CD1c-positive myeloid dendritic cell (primary cell): ENCODE measurements at regions not wholly inside any gene's neighbourhood (a gene's known extent, or its start where the extent isn't known, plus 50 kb on each side); places are given as distances from the start of the nearest gene placed in this dataset.

ENCODE experiments used
- DNase-seq: peaks from one replicate; pipeline ENCODE4 v3.0.0-alpha.2; 2016; ENCODE audit errors: extremely low spot score

DNA sequence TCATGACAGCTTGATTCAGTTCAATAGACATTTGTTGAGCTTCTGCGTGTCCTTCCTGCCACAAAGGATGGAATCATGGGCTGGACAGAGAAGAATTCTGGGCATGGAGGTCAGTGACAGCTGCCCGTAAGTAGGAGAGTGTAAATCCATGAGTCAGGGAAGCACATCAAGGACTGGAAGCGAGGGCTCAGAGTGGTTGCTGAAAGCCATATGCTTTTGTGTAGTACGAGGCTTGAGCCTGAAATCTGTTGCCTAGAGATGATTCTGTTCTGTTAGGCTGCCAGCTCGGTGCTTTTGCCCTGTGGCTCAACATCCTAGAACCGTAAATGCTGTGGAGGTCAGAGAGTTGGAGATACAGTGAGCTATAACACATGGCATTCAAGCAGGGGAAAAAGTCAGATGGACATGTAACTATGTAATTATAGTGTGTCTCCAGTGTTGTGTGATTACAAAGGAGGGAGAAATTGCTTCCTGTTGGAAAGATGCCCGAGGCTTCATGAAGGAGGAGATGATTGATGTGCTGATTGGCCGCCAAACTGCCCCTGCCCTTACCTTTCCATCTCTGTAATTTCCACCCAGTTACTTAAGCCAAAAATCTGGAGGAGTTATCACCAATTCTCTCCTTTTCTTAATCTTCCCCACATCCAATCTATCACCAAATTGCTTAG, 92.8 kb upstream of the CACNA1E start:
- no peak for DNase-seq

DNA sequence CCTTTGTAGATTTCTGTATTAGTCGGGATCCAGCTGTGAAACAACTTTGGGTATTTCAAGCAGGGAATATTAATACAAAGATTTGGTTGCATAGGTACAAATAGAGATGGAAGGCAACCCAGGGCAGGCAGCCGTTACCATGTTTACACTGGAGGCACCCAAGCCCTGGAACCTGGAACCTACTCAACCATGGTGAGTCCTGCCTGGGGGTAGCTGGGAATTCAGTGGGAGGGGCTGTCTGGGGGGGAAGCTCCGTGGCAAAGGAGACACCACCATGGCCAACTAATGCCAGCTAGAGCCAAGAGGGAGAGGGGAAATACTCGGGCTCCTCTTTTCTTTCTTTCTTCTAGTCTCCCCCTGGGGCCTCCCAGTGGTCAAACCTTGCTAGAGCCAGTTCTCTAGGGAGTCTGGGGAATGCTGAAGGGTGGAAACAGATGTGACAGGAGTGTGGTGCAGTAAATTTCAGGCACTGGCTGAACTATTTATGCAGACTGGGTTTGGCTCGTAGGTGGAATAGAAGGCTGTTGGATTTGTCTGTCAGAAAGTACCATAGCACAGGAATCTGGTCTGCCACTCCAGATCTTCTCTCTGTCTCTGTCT, 91.9 kb upstream of the CACNA1E start:
- DNase-seq: no peak

DNA sequence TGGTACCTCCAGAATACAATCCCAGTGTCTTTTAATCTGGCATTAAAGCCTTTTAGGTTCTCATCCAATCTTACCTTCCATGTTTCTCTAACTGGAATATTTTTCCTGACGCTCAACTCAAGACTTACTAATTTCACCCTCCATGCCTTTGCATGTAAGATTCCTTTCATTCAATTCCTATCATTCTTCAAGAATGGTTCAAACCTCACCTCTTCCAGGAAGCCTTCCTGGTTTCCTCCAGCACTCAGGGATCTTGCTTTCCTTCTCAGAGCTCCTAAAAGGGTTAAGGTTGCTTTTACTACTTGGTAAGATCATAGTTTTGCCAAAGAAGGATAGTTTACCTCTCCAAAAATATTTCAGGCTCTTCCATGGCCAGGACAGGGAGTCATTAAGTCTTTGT, 91.2 kb upstream of the CACNA1E start:
- DNase-seq: no peak

DNA sequence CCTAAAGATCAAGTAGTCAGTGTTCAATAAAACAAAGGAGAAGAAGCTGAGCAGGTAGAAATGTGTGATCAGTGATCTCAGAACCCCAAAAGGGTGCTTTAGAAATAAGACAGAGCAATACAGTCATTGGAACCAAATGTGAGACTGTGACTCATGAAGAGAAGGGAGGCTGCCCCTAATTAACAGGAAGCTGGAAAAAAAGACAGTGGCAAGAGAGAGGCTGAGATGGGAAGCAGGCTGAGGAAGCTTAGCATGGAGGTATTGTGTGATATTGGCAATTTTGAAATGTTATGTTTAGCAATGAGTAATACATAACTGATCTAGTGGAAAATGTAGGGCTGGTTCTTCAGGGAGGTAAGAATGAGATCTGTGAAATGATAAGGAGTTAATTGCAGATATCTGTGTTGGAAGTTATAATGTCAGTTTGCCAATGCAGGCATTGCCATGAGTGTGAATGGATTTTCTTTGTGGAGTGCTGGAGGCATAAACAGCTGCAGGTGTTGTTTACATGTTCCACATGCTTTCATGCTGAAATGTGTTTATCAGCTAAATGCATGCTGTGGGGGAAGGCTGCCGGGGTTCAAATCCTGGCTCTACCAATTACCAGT, 90.6 kb upstream of the CACNA1E start:
- no peak for DNase-seq

DNA sequence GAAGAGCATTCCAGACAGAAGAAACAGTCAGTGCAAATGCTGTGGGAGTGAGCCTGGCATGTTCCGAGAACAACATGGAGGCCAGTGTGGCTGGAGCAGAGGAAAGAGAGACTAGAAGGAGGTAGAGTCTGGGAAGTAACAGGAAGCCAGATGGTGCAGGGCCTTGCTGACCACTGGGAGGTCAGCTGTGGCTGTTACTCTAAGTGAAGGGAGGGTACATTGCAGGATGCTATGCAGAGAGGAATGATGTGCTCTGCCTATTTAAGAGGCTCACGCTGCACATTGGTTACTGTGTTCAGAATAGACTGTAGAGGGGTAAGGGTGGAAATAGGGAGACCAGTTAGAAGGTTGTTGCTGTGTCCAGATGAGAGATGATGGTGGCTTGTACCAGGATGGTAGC, 88.6 kb upstream of the CACNA1E start:
- DNase-seq: no peak

- DNase-seq: no peak
These were observed 87.1 kb upstream of the CACNA1E start for GRCh38 chr1:181396171-181396670.

- DNase-seq: no peak
These were observed 86.5 kb upstream of the CACNA1E start for GRCh38 chr1:181396811-181397210.

DNA sequence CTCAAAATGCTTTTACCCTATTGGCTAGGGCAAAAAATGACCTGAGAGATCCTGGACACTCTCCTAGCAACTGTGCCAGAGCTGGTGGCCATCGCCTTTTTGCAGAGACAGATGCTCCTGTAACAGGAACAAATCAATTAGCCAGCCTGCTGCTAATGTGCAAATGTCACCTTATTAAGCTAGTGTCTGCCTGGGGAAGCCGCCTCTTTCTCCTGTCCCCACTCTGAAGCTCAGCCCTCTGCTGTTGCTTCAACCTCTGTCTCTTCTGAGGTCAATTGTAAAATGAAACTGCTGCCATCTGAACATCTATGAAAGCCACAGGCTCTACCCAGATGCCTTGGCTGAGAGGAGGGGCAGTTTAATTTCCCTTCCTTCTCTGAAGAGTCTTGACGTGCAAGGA, 85.5 kb upstream of the CACNA1E start:
- DNase-seq: no peak

GRCh38 chr1:181398544-181398943, 84.8 kb upstream of the CACNA1E start:
- DNase-seq: no peak

GRCh38 chr1:181405584-181405983, 77.7 kb upstream of the CACNA1E start:
- no peak for DNase-seq

DNA sequence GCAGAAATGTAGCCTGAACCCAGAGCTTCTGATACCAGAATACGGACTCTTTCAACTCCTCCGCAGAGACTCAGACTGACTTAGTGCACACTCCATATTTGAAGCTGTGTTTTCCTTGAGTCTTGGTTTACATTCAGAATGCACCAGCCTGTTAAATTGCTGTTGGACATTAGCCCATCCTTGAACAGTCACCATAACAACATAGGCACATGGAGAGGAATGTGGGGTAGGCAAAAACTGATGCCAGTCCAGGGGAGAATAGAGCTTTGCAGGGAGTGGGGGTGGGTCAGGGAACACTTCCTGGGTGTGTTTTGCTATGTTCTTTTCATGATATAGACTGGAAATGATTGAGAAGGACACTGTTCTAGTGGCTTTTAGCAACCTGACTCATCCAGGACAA, 76.3 kb upstream of the CACNA1E start:
- no peak for DNase-seq

DNA sequence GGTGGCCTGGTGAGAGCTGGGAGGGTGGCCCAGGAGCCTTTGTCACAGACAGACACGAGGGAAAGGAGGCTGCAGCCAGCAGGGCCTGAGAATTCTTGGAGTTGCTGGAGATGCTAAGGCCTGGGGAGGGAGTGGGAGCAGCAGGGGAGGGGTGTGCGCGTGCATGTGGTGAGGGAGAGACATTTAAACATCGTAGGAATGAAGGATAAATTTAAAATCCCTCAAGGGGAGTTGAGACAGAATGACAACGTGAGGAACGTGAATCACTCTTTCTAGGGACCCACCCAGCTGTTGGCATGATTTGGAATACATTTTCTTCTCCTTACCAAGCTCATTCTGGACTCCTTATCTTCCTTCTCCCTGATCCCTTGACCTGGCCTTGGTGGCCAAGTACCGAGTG, 73.3 kb upstream of the CACNA1E start:
- no peak for DNase-seq

DNA sequence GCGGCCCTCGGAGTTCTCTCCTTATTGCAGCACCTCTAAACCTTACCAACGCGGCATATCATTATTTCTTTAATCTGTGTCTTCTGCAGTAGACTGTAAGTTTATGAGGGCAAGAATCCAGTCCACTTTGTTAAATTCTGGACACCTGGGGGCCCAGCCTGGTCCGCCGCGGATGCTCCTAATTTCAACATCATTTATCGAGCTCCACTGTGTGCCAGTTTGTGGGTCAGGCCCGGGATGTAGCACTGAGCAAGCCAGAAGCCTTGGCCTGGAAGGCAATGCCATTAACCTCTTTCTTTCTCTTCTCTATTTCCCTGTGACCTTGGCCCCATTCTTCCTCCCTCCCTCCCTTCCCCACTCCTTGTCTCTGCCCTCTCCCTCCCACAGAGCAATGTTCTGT, 70.6 kb upstream of the CACNA1E start:
- no peak for DNase-seq

DNA sequence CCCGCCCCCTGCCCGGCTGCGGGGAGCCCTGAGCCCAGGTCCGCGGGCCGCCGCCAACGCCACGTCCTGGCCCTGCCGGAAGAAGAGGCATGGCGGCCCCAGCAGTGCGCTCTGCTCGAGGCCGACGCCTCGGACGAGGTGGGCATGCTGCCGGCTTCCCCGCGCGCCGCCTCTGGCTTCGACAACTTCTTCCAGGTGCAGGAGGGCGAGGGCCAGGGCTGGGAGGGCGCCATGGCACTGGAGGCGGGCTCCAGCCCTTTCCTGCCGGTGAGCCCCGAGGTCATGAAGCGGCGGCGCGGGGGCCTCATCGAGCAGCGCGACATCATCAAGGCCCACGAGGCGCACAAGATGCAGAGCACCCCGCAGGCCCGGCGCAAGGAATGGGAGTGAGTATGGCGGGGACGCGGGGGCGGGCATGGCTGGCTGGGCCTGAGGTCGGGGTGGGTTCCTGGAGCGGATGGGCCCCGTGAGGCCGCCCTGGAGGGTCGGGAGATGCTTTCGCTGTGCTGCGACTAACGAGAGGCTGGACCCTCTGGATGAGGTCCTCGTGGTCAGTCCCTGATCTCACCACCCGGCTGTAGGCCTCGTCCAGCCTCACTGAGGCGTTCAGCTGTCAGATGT, 70.0 kb upstream of the CACNA1E start:
- DNase-seq: no peak

DNA sequence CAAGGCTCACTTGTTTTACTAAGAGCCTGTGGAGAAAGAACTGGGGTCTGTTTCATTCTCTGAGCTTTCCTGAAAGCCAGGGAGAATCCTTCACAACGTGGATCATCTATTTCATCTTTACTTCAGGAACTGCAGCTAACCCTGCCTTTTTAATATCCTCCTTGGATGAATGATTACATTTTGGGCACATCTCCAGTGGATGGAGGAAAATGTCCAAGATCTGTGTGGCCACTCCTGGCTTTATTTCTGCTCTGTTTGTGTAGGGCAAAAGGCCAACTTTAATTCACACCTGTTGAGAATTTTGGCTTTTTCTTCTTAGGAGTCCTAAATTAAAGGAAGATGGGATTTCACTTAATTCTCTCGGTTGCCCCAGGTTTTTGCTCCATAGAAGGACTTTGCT, 69.5 kb upstream of the CACNA1E start:
- DNase-seq: no peak

DNA sequence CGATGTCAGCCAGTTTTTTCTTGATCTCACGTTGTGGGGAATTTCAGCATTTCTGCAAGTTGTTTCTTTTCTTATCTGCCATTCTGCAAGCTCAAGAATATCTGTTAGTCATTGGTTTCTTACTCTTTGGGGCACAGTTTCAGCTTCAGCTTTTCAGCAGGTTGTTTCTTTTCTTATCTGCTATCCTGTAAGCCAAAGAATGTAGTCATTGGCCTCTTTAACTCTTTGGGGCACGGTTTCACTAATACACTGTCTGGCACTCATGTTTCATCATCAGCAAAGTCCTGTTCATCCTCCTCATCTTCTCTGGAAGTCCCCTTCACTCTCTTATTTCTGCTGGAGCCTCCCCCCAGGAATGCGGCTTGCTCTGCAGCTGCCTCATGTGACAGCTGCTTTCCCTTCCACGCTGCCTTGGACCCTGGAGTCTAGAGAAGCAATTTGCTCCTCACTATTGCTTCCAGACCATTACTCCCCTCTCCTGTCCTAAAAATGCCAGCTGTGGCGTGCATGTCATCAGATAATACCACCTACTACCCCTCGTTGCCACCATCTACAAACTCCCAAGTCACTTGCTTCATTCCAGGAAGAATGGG, 67.0 kb upstream of the CACNA1E start:
- no peak for DNase-seq

DNA sequence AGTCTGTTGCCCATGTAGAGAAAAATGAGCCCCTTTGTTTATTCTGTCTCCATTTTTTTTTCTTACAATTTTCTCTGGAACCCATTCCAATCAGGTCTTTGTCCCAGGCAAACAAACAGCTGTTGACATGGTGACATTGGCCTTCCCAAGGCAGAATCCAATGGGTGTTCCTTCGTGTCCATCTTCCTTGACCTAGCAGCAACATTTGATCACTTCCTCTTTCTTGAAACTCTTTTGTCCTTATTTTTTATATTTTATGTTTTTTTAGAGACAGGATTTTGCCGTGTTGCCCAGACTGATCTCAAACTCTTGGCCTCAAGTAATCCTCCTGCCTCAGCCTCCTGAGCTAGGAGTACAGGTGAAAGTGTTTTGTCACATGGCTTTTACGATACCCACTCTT, 65.4 kb upstream of the CACNA1E start:
- DNase-seq: no peak

- DNase-seq: peak; percentile 3
These were observed 59.9 kb upstream of the CACNA1E start for GRCh38 chr1:181423301-181423918.

DNA sequence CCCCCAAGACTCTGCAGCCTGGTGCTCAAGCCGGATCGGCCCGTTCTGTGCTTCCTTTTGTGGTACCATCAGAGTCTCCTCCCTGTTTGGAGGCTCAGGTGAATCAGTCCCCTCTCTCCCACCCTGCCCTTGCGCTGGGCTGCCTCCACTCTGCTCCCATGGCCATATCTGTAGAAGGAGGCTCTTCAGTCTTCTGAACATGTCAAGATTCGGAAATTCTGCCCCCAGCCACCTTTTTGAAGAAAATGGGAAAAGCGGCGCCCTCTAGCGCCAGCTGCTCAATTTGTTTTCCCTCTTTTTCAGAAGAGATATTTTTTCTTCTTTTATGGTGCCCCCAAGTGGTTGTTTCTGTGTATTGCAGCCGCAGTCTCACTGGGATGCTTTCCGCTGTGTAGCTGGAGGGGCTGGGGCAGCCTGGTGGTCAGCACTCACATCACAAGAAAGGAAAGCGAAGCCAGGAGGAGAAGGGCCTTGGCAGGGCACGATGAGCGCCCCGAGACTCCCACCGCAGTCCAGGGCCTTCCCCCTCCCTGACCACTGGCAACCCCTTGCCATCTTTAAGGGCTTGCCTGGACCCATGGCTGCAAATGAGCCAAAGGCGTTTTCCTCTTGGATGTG, 58.4 kb upstream of the CACNA1E start:
- DNase-seq: peak; percentile 86

GRCh38 chr1:181425566-181425965, 57.8 kb upstream of the CACNA1E start:
- peak; percentile 2 for DNase-seq

DNA sequence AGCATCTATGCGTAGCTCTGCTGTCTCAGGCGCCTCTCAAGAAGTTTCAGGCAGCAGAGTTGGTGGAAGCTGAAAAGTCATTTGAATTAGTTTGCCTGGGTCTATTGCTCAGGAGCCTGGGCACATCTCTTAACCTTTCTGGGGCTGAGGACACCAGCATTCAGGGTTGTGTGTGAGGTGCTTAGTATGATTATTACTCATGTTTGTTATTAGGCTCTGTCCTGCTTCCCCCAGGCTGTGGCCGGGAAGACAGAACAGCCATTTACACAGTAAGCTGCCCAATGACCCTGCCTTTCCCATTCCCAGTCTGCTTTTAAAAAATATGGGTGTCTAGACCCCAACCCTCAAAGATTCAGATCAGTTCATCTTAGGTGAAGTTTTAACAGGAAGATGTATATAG, 53.9 kb upstream of the CACNA1E start:
- no peak for DNase-seq
